Peyer's patch (tissue), 4 donors: ENCODE measurements at regions not wholly inside any gene's neighbourhood (a gene's known extent, or its start where the extent isn't known, plus 50 kb on each side); places are given as distances from the start of the nearest gene placed in this dataset.

Experiments
- DNase-seq, 3 donors: peaks; one replicate each; pipeline ENCODE4 v3.0.0-alpha.2; 2017 to 2019
- H3K27ac ChIP-seq, 4 donors: fragments of 200-600 bp; sonication (generic); one replicate each; pipeline ENCODE4 v1.5.1; 2016 to 2019
- H3K27me3 ChIP-seq, 2 donors: fragments of 200-600 bp; sonication (generic); one replicate each; pipeline ENCODE4 v1.5.1; 2019
- H3K36me3 ChIP-seq, 3 donors: fragments of 200-600 bp; sonication (generic); one replicate each; pipeline ENCODE4 v1.5.1; 2016 to 2019
- H3K4me1 ChIP-seq, 4 donors: fragments of 200-600 bp; sonication (generic); one replicate each; pipeline ENCODE4 v1.5.1; 2016 to 2019
- H3K4me3 ChIP-seq, 4 donors: fragments of 200-600 bp; sonication (generic); 1 replicate in 3 of 4; 2 replicates in 1 of 4; pipeline ENCODE4 v1.5.1; 2016 to 2019; ENCODE audit warnings: mild to moderate bottlenecking in 1 of 4
- H3K9me3 ChIP-seq, 4 donors: fragments of 200-600 bp; sonication (generic); one replicate each; pipeline ENCODE4 v1.5.1; 2016 to 2019; ENCODE audit warnings: mild to moderate bottlenecking in 1 of 4
- POLR2A ChIP-seq, 2 donors: fragments of 450-650 bp; IDR thresholded peaks; one replicate each; pipeline ENCODE4 v1.5.1; 2017; ENCODE audit warnings: antibody characterized with exemption in 2 of 2, mild to moderate bottlenecking in 2 of 2, moderate library complexity in 2 of 2
- TF ChIP-seq, protein P1 (sequence below), 6 experiments: fragments of 450-650 bp in 4 of 6; fragments of 200-600 bp in 2 of 6; sonication (generic) in 1 of 6; IDR thresholded peaks; one replicate each; pipeline ENCODE4 v1.5.1; 2017 to 2019; ENCODE audit warnings: antibody characterized with exemption in 6 of 6, mild to moderate bottlenecking in 3 of 6, moderate library complexity in 1 of 6

DNA sequence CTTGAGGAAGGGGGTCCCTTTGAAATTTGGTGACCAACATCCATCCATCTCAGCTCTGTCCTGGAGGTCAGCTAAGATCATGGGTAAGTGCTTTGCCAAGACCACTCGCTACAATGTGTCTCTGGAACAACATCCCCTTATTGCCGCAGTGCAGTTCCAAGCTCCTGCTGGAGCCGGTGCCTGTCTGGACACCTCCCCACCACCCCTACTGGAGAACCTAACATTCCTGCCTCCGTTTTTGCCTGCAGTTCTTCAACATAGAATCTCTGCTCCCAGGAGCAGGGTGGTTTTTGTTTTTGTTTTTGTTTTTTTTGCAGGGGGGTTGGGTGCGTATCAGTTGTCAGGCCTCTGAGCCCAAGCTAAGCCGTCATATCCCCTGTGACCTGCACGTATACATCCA is 51.2 kb upstream of the FXYD4 start:
- H3K27me3 ChIP-seq = no peaks in the 10 kb centered on the region
- H3K9me3 ChIP-seq = no peaks in the 10 kb centered on the region
- no peak overlapping the region for H3K27ac ChIP-seq
- DNase-seq = no peak
- no peak overlapping the region for H3K4me3 ChIP-seq
- TF ChIP-seq, protein P1, sequence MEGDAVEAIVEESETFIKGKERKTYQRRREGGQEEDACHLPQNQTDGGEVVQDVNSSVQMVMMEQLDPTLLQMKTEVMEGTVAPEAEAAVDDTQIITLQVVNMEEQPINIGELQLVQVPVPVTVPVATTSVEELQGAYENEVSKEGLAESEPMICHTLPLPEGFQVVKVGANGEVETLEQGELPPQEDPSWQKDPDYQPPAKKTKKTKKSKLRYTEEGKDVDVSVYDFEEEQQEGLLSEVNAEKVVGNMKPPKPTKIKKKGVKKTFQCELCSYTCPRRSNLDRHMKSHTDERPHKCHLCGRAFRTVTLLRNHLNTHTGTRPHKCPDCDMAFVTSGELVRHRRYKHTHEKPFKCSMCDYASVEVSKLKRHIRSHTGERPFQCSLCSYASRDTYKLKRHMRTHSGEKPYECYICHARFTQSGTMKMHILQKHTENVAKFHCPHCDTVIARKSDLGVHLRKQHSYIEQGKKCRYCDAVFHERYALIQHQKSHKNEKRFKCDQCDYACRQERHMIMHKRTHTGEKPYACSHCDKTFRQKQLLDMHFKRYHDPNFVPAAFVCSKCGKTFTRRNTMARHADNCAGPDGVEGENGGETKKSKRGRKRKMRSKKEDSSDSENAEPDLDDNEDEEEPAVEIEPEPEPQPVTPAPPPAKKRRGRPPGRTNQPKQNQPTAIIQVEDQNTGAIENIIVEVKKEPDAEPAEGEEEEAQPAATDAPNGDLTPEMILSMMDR (IDR thresholded peaks at IDR 0.05) = no peak
- TF ChIP-seq POLR2A (IDR thresholded peaks at IDR 0.05) = no peak
- peaks cover 0 to 12% (median 0%) of the 10 kb centered on the region in 4 donors for H3K4me1 ChIP-seq
- no peaks in the 10 kb centered on the region for H3K36me3 ChIP-seq

DNA sequence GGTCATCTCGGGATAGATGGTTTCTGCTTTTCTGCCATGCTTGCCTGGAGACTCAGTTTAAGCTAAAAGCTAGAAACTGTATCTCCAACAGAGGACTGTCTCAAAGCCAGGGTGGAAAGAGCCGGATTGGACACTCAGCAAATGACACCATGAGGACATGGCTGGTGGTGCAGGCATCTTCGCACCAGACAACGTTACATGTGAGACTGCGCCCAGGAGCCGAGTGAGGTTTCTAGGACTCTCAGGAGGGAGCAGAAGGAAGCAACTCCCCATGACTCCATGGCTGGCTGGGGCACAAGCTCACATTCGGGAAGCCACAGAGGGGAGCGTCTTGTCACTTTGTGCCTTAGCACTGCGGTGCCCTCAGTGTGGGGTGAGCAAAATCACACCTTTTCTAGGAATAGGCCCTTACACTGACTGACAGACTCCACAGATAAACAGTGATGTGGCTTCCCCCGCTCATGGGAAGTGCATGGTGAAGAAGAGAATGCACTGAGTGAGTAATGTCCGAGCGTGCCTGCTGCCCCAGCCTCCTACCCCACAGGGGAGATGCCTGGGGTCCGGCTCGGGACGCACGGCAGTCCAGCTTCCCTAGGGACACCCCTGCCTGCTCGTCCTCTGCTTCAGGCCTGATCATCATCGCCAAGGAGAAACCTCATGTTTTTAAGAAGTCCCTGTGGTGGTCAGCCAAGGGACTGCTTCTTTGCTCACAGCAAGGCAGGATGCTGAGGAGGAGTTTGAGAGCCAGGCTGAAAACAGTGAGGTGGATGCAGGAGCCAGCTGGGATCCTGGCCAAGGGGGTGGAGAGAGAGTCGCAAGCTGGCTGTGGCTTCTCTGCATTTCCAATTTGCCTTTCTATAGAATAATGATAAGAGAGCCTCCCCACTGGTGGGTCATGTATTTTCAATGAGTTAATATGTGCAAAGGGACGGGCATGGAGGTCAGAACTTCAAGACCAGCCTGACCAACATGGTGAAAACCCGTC is 52.2 kb upstream of the FXYD4 start:
- H3K36me3 ChIP-seq = no peaks in the 10 kb centered on the region
- DNase-seq = no peak
- H3K27me3 ChIP-seq = no peaks in the 10 kb centered on the region
- no peaks in the 10 kb centered on the region for H3K9me3 ChIP-seq
- TF ChIP-seq, protein P1 (IDR thresholded peaks at IDR 0.05) = no peak
- TF ChIP-seq POLR2A (IDR thresholded peaks at IDR 0.05) = no peak
- peaks cover 0 to 16% (median 0%) of the 10 kb centered on the region in 4 donors for H3K4me1 ChIP-seq
- H3K4me3 ChIP-seq = no peak overlapping the region
- H3K27ac ChIP-seq = no peak overlapping the region

DNA sequence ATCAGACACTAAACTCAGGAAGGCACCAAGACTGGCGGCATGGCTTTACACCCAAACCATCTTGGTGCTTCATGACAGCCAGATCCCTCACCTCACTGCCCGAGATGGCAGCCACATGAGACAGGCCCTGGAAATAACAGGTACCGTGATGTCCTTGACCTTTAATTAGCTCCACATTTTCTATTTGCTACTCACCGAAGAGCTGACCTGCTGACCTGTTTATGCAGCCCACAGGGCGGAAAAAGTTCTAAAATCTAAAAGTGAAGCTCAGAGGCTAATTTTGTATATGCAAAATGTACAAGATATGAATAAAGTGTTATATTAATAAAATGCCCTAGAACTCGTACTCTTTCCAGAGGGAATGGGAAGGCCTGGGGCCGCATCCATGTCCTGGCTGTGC is 51.6 kb upstream of the RASGEF1A start:
- Histone ChIP-seq H3K36me3 (no peaks in the 10 kb centered on the region), H3K9me3 (no peaks in the 10 kb centered on the region), H3K4me1 (peaks cover 0 to 16% (median 0%) of the 10 kb centered on the region in 4 donors), H3K27me3 (no peaks in the 10 kb centered on the region), H3K4me3 (no peak overlapping the region), H3K27ac (no peak overlapping the region)
- no peak for TF ChIP-seq POLR2A (IDR thresholded peaks at IDR 0.05)
- TF ChIP-seq, protein P1 (IDR thresholded peaks at IDR 0.05) = no peak
- DNase-seq = no peak

DNA sequence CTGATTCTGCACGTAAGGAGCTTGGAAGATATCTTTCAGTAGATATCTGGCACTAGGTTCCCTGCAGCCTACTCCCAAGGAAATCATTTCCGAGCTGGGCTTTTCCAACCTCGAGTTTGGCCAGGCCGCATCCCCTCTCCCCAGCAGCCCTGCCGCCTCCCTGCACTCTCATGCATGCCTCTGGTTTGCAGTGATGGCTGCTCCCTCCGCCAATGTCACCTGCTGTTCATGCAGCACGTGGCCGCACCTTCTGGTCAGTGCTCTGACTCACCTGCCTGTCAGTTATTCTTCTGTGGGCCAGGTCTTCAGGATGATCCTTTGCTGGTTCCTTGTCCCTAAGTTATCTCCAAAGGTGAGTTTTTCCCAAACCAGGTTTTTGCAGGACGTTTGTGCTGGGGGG is 50.6 kb upstream of the RASGEF1A start:
- no peaks in the 10 kb centered on the region for H3K9me3 ChIP-seq
- peak overlapping the region in 2 of 4 donors; percentile 15 to 53 for H3K27ac ChIP-seq
- no peak for DNase-seq
- H3K4me3 ChIP-seq = no peak overlapping the region
- H3K27me3 ChIP-seq = no peaks in the 10 kb centered on the region
- TF ChIP-seq, protein P1 (IDR thresholded peaks at IDR 0.05) = no peak
- TF ChIP-seq POLR2A (IDR thresholded peaks at IDR 0.05) = no peak
- no peaks in the 10 kb centered on the region for H3K36me3 ChIP-seq
- H3K4me1 ChIP-seq = peaks cover 0 to 11% (median 0%) of the 10 kb centered on the region in 4 donors

DNA sequence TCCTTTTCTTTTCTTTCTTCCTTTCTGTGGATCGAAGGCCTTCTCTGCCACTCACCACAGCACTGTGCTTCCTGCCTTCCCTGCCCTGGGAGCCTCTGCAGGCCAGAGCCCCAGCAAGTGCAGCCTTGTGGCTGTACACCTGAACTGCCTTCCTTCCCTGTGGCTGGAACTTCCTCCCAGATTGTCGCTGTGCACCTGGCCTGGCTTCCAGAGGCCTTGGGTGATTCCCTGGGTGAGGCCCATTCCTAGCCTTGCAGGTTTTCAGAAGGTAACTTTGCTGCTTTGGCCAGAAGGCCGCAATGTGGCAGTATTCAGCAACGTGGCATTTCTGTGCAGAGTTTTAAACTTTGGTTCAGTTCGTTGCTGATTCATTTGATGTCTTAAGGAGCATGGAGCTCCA is 50.1 kb upstream of the RASGEF1A start:
- Histone ChIP-seq H3K4me3 (no peak overlapping the region), H3K9me3 (no peaks in the 10 kb centered on the region), H3K27ac (peak overlapping the region in 3 of 4 donors; percentile 15 to 53 (median 17)), H3K27me3 (no peaks in the 10 kb centered on the region), H3K4me1 (peaks cover 0 to 11% (median 0%) of the 10 kb centered on the region in 4 donors), H3K36me3 (no peaks in the 10 kb centered on the region)
- peak in 1 of 3 donors; percentile 67 for DNase-seq
- TF ChIP-seq, protein P1 (IDR thresholded peaks at IDR 0.05) = peak in 3 of 6 experiments; percentile 46 to 55 (median 51)
- TF ChIP-seq POLR2A (IDR thresholded peaks at IDR 0.05) = no peak
